ENCODE measurements at regions not wholly inside any gene's neighbourhood (a gene's known extent, or its start where the extent isn't known, plus 50 kb on each side); places are given as distances from the start of the nearest gene placed in this dataset.
"Not testable (repeated sequence)": the region's sequence is repeated elsewhere in the genome, so short reads cannot be mapped to it uniquely, and the experiment has no call there.

DNA sequence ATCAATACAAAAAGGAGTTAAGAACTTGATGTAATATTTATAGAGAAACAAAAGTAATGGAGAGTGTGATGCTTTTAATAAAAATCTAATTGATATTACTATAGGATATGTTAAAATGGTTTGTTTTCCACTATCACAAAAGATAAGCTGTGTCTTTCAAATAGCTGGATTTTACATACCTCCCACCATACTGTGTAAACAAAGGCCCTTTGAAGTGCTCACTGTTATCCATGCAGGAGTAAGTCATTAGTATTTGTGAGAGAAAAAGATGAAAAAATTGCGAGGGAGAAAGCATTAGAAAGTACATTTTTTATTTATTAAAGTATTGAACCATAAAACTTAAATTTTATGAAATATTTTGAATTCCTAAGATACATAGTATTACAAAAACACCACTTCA is 733.0 kb downstream of the GRIK2 start:
- H3K4me1 ChIP-seq (ENCODE audit: control insufficient read depth, insufficient read depth, low read length): peaks cover 8% of the 10 kb centered on the region
- H3K4me3 ChIP-seq (ENCODE audit: low read depth, low read length): no peak overlapping the region
- no peaks in the 10 kb centered on the region for H3K36me3 ChIP-seq (ENCODE audit: control insufficient read depth, insufficient read depth, low read length)
- no peaks in the 10 kb centered on the region for H3K9me3 ChIP-seq (ENCODE audit: control insufficient read depth, insufficient read depth, low read depth, low read length)
- no peak overlapping the region for H3K9ac ChIP-seq (ENCODE audit: low read length)
- H3K27ac ChIP-seq (ENCODE audit: low read depth, low read length): no peak overlapping the region
- H3K27me3 ChIP-seq (ENCODE audit: control insufficient read depth, insufficient read depth, low read length): no peaks in the 10 kb centered on the region

DNA sequence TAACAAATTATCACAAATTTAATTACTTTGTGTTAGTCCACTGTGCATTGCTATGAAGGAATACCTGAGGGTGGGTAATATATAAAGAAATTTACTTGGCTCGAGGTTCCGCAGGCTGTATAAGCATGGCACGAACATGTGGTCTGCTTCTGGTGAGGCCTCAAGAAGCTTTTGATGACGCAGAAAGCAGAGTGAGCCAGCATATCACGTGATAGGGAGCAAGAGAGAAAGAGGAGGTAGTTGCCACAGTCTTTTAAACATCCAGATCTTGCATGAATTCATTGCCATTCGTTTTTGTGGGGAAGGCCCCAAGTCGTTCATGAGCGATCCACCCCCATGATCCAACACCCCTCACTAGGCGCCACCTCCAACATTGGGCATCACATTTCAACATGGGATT is 733.7 kb downstream of the GRIK2 start:
- Histone ChIP-seq H3K4me1 (ENCODE audit: control insufficient read depth, insufficient read depth, low read length) (peaks cover 8% of the 10 kb centered on the region), H3K4me3 (ENCODE audit: low read depth, low read length) (no peak overlapping the region), H3K9ac (ENCODE audit: low read length) (no peak overlapping the region), H3K27ac (ENCODE audit: low read depth, low read length) (no peak overlapping the region), H3K9me3 (ENCODE audit: control insufficient read depth, insufficient read depth, low read depth, low read length) (no peaks in the 10 kb centered on the region), H3K27me3 (ENCODE audit: control insufficient read depth, insufficient read depth, low read length) (no peaks in the 10 kb centered on the region), H3K36me3 (ENCODE audit: control insufficient read depth, insufficient read depth, low read length) (no peaks in the 10 kb centered on the region)

DNA sequence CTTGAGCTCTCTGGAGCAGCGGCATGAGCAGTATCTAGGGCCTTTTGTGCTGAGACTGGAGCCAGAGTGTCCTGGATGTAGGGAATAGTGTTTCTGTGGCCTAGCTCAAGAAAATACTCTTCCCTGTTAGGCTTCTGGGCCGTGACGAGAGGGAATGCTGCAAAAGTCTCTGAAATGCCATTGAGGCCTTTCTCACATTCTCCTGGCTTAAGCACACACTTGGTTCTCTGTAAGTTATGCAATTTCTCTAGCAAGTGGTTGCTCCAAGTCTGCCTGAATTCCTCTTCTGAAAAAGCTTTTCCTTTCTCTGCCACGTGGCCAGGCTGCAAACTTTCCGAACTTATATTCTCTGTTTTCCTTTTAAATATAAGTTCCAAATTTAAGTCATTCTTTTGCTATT is 744.4 kb downstream of the GRIK2 start:
- no peaks in the 10 kb centered on the region for H3K36me3 ChIP-seq (ENCODE audit: control insufficient read depth, insufficient read depth, low read length)
- H3K4me1 ChIP-seq (ENCODE audit: control insufficient read depth, insufficient read depth, low read length): no peaks in the 10 kb centered on the region
- H3K9me3 ChIP-seq (ENCODE audit: control insufficient read depth, insufficient read depth, low read depth, low read length): no peaks in the 10 kb centered on the region
- H3K9ac ChIP-seq (ENCODE audit: low read length): no peak overlapping the region
- no peaks in the 10 kb centered on the region for H3K27me3 ChIP-seq (ENCODE audit: control insufficient read depth, insufficient read depth, low read length)
- no peak overlapping the region for H3K4me3 ChIP-seq (ENCODE audit: low read depth, low read length)
- no peak overlapping the region for H3K27ac ChIP-seq (ENCODE audit: low read depth, low read length)

DNA sequence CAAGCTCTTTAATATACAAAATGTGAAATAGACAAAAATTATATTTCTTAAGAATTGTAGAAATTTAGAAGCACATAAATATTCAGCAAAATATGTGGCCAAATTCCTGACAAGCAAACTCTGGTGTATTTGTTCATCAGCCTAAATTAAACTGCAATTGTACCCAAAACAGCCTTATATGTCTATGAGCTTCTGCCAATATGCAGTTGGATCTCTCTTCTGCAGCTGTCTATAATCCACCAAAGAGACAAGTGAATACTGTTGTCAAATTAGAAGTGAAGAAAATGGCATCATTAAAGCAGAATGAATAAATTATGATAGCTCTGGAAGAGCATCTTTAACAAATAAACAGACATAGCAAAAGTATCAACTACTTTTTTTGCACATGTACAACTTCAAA is 755.7 kb downstream of the GRIK2 start:
- peaks cover 6% of the 10 kb centered on the region; the same call in 1 of the 2 replicates for H3K9me3 ChIP-seq (ENCODE audit: control insufficient read depth, insufficient read depth, low read depth, low read length)
- no peaks in the 10 kb centered on the region for H3K4me1 ChIP-seq (ENCODE audit: control insufficient read depth, insufficient read depth, low read length)
- H3K27ac ChIP-seq (ENCODE audit: low read depth, low read length): no peak overlapping the region
- H3K9ac ChIP-seq (ENCODE audit: low read length): no peak overlapping the region
- no peak overlapping the region for H3K4me3 ChIP-seq (ENCODE audit: low read depth, low read length)
- H3K27me3 ChIP-seq (ENCODE audit: control insufficient read depth, insufficient read depth, low read length): no peaks in the 10 kb centered on the region
- H3K36me3 ChIP-seq (ENCODE audit: control insufficient read depth, insufficient read depth, low read length): no peaks in the 10 kb centered on the region

DNA sequence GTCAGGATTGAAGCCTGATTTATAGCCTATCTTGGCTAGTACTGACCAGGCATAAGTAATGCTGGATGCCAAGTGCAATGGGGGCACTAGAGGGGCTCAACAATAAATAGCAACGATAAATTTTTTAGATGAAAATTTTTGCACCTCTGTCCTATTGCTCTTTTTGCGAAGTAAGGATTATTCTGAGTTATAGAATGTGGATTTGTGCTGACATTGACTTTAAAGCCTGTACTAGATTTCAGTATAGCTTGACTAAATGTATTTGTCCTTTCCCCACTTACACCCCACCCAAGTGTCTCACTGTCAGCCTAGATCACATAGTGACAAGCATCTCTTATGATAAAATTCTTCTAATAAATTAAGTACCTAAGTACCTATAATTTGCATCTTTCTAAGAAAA is 757.0 kb downstream of the GRIK2 start:
- no peak overlapping the region for H3K27ac ChIP-seq (ENCODE audit: low read depth, low read length)
- H3K9me3 ChIP-seq (ENCODE audit: control insufficient read depth, insufficient read depth, low read depth, low read length): peaks cover 6% of the 10 kb centered on the region; the same call in 1 of the 2 replicates
- no peaks in the 10 kb centered on the region for H3K27me3 ChIP-seq (ENCODE audit: control insufficient read depth, insufficient read depth, low read length)
- H3K36me3 ChIP-seq (ENCODE audit: control insufficient read depth, insufficient read depth, low read length): no peaks in the 10 kb centered on the region
- no peak overlapping the region for H3K9ac ChIP-seq (ENCODE audit: low read length)
- no peaks in the 10 kb centered on the region for H3K4me1 ChIP-seq (ENCODE audit: control insufficient read depth, insufficient read depth, low read length)
- no peak overlapping the region for H3K4me3 ChIP-seq (ENCODE audit: low read depth, low read length)

DNA sequence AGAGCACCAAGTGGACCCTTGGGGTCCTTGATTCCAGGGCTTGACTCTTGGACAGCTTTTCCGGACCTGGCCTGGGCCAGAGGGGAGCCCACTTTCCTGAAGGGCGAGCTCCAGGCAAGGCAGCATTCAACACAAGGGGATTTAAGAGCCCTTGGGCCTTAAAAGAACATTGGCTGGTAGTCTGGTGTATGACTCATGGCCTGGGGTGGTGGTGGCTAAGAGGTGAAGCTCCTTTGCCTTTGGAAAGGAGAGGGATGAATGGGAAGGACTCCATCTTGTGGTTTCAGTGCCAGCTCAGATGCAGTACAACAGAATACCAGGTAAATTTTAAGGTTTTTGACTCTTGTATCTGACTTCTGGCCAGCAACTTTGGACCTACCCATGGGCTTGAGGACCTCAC is 760.7 kb downstream of the GRIK2 start:
- H3K4me3 ChIP-seq (ENCODE audit: low read depth, low read length): no peak overlapping the region
- H3K4me1 ChIP-seq (ENCODE audit: control insufficient read depth, insufficient read depth, low read length): no peaks in the 10 kb centered on the region
- H3K9me3 ChIP-seq (ENCODE audit: control insufficient read depth, insufficient read depth, low read depth, low read length): no peaks in the 10 kb centered on the region
- no peak overlapping the region for H3K9ac ChIP-seq (ENCODE audit: low read length)
- H3K27ac ChIP-seq (ENCODE audit: low read depth, low read length): no peak overlapping the region
- no peaks in the 10 kb centered on the region for H3K27me3 ChIP-seq (ENCODE audit: control insufficient read depth, insufficient read depth, low read length)
- no peaks in the 10 kb centered on the region for H3K36me3 ChIP-seq (ENCODE audit: control insufficient read depth, insufficient read depth, low read length)

DNA sequence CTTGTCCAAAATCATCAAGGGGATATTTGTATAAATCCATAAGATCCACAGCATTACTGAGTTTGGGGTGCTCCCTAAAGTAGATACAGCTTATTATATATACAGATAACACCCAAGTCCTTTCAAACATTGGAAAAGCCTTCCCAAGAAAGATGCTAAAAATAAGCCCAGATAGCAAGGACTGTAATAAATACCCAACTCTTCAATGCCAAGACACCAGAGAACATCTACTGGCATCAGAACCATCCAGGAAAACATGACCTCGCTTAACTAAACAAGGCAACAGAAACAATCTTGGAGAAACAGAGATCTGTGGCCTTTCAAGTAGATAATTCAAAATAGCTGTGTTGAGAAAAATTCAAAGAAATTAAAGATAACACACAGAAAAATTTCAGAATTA is 761.4 kb downstream of the GRIK2 start:
- Histone ChIP-seq H3K36me3 (ENCODE audit: control insufficient read depth, insufficient read depth, low read length) (no peaks in the 10 kb centered on the region), H3K4me3 (ENCODE audit: low read depth, low read length) (no peak overlapping the region), H3K4me1 (ENCODE audit: control insufficient read depth, insufficient read depth, low read length) (no peaks in the 10 kb centered on the region), H3K9ac (ENCODE audit: low read length) (no peak overlapping the region), H3K27me3 (ENCODE audit: control insufficient read depth, insufficient read depth, low read length) (no peaks in the 10 kb centered on the region), H3K27ac (ENCODE audit: low read depth, low read length) (no peak overlapping the region), H3K9me3 (ENCODE audit: control insufficient read depth, insufficient read depth, low read depth, low read length) (no peaks in the 10 kb centered on the region)

DNA sequence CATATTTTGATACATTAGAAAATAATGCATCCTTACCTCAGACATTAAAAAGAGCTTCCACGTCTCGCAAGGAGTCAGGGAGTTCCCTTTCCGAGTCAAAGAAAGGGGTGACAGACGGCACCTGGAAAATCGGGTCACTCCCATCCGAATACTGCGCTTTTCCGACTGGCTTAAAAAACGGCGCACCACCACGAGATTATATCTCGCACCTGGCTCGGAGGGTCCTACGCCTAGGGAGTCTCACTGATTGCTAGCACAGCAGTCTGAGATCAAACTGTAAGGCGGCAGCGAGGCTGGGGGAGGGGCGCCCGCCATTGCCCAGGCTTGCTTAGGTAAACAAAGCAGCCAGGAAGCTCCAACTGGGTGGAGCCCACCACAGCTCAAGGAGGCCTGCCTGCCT is 776.3 kb downstream of the GRIK2 start:
- H3K27me3 ChIP-seq (ENCODE audit: control insufficient read depth, insufficient read depth, low read length); H3K36me3 ChIP-seq (ENCODE audit: control insufficient read depth, insufficient read depth, low read length); H3K4me1 ChIP-seq (ENCODE audit: control insufficient read depth, insufficient read depth, low read length): not testable (repeated sequence)
- Histone ChIP-seq H3K9ac (ENCODE audit: low read length) (peak overlapping the region; percentile 67), H3K9me3 (ENCODE audit: control insufficient read depth, insufficient read depth, low read depth, low read length) (peaks cover 20% of the 10 kb centered on the region), H3K4me3 (ENCODE audit: low read depth, low read length) (peak overlapping the region; percentile 55), H3K27ac (ENCODE audit: low read depth, low read length) (peak overlapping the region; percentile 9; the same call in 1 of the 2 replicates)

DNA sequence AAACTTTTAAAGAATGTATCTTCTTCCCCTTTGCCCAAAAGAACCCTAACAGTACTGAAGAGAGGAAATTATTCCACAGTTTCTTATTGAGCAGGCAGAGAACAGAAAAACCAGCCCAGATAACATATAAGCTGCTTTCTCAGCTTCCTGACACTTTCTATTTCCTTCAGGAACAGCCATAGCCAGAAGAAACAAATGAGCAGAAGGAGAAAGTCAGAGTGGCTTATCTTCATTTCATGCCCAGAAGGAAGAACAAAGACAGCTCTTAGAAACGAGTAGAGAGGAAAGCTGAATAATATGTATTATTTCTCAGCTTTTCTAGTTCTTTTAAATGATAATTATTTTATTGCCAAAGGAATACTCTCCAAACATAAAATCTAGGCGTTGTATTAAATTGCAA is 793.7 kb downstream of the GRIK2 start:
- H3K4me3 ChIP-seq (ENCODE audit: low read depth, low read length): no peak overlapping the region
- no peak overlapping the region for H3K27ac ChIP-seq (ENCODE audit: low read depth, low read length)
- H3K27me3 ChIP-seq (ENCODE audit: control insufficient read depth, insufficient read depth, low read length): no peaks in the 10 kb centered on the region
- no peaks in the 10 kb centered on the region for H3K9me3 ChIP-seq (ENCODE audit: control insufficient read depth, insufficient read depth, low read depth, low read length)
- no peaks in the 10 kb centered on the region for H3K36me3 ChIP-seq (ENCODE audit: control insufficient read depth, insufficient read depth, low read length)
- no peaks in the 10 kb centered on the region for H3K4me1 ChIP-seq (ENCODE audit: control insufficient read depth, insufficient read depth, low read length)
- no peak overlapping the region for H3K9ac ChIP-seq (ENCODE audit: low read length)

DNA sequence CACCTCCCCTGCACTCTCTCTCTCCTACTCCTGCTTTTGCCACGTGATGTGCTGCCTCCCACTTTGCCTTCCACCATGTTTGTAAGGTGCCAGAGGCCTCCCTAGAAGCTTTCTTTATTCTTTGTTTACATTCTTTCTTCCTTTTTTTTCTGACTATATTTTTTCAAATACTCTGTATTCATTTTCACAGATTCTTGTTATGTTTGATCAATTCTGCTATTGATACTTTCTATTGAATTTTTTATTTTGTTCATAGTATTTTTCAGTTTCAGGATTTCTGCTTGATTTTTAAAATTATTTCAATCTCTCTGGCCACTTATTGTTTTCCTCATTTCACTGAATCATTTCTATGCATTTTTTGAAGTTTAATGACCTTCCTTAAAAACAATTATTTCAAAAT is 801.8 kb downstream of the GRIK2 start:
- Histone ChIP-seq H3K27ac (ENCODE audit: low read depth, low read length) (no peak overlapping the region), H3K27me3 (ENCODE audit: control insufficient read depth, insufficient read depth, low read length) (no peaks in the 10 kb centered on the region), H3K4me1 (ENCODE audit: control insufficient read depth, insufficient read depth, low read length) (no peaks in the 10 kb centered on the region), H3K4me3 (ENCODE audit: low read depth, low read length) (no peak overlapping the region), H3K36me3 (ENCODE audit: control insufficient read depth, insufficient read depth, low read length) (no peaks in the 10 kb centered on the region), H3K9me3 (ENCODE audit: control insufficient read depth, insufficient read depth, low read depth, low read length) (peaks cover 37% of the 10 kb centered on the region), H3K9ac (ENCODE audit: low read length) (no peak overlapping the region)

DNA sequence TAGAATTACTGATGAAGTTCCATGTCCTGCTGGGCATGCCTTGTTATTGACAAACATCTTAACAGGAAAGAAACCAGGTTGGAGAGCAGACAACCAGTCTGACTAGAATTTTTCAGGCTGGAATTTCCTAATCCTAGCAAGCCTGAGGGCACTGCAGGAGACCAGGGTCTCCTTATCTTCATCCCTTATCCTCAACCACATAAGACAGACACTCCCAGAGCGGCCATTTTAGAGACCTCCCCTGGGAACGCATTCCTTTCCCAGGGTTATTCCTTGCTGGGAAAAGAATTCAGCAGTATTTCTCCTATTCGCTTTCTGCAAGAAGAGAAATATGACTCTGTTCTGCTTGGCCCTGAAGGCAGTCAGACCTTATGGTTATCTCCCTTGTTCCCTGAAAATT is 803.7 kb downstream of the GRIK2 start:
- H3K27me3 ChIP-seq (ENCODE audit: control insufficient read depth, insufficient read depth, low read length): no peaks in the 10 kb centered on the region
- H3K9ac ChIP-seq (ENCODE audit: low read length): no peak overlapping the region
- H3K4me1 ChIP-seq (ENCODE audit: control insufficient read depth, insufficient read depth, low read length): no peaks in the 10 kb centered on the region
- H3K27ac ChIP-seq (ENCODE audit: low read depth, low read length): no peak overlapping the region
- H3K4me3 ChIP-seq (ENCODE audit: low read depth, low read length): no peak overlapping the region
- H3K36me3 ChIP-seq (ENCODE audit: control insufficient read depth, insufficient read depth, low read length): no peaks in the 10 kb centered on the region
- peaks cover 39% of the 10 kb centered on the region for H3K9me3 ChIP-seq (ENCODE audit: control insufficient read depth, insufficient read depth, low read depth, low read length)

DNA sequence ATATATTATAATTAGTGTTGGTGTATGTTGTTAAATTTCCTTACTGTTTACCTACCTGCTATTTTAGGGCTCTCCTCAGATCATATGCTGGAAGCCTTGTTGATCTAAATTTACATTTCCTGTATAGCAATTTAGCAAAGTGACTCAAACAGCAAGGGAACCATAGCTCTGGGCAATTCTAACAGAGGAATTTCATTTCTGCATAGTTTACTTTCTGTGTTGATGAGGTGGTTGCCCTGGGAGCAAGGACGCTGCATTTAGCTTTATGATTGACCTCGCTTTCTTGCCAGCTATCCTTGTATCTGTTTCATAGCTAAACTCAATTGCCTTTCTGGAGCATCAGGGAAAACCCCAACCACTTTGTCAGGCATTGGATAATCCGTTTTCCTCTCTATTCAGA is 810.8 kb downstream of the GRIK2 start:
- no peak overlapping the region for H3K9ac ChIP-seq (ENCODE audit: low read length)
- no peak overlapping the region for H3K27ac ChIP-seq (ENCODE audit: low read depth, low read length)
- no peak overlapping the region for H3K4me3 ChIP-seq (ENCODE audit: low read depth, low read length)
- H3K9me3 ChIP-seq (ENCODE audit: control insufficient read depth, insufficient read depth, low read depth, low read length): peaks cover 16% of the 10 kb centered on the region
- H3K36me3 ChIP-seq (ENCODE audit: control insufficient read depth, insufficient read depth, low read length): no peaks in the 10 kb centered on the region
- no peaks in the 10 kb centered on the region for H3K4me1 ChIP-seq (ENCODE audit: control insufficient read depth, insufficient read depth, low read length)
- no peaks in the 10 kb centered on the region for H3K27me3 ChIP-seq (ENCODE audit: control insufficient read depth, insufficient read depth, low read length)

Data from HUES6 (cell line).